HuH-7.5 (cell line): ENCODE measurements at regions not wholly inside any gene's neighbourhood (a gene's known extent, or its start where the extent isn't known, plus 50 kb on each side); places are given as distances from the start of the nearest gene placed in this dataset.
A peak's percentile ranks its signal among the peaks of the same experiment; 100 is the strongest.
"Not testable (repeated sequence)": the region's sequence is repeated elsewhere in the genome, so short reads cannot be mapped to it uniquely, and the experiment has no call there.

ENCODE experiments used
- DNase-seq: peaks from one replicate; pipeline ENCODE4 v3.0.0; 2011; ENCODE audit warnings: low spot score

DNA sequence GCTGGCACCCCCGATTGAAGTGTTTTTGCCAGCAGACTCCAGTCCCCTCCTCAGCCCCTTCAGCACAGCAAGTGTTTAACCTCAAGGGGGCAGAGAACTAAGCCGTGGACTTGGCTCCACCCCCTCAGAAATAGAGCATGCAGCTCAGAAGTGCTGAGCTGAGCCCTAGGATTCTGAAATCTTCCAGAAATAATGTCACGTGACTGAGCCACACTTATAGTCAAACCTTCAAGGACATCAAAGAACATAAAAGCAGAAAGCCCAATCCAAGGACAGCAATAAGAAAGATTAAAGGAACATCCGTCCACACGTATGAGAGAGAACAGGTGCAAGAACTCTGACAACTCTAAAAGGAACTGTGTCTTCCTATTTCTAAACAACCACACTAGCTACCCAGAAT, 317.7 kb upstream of the LRFN5 start:
- no peak for DNase-seq

DNA sequence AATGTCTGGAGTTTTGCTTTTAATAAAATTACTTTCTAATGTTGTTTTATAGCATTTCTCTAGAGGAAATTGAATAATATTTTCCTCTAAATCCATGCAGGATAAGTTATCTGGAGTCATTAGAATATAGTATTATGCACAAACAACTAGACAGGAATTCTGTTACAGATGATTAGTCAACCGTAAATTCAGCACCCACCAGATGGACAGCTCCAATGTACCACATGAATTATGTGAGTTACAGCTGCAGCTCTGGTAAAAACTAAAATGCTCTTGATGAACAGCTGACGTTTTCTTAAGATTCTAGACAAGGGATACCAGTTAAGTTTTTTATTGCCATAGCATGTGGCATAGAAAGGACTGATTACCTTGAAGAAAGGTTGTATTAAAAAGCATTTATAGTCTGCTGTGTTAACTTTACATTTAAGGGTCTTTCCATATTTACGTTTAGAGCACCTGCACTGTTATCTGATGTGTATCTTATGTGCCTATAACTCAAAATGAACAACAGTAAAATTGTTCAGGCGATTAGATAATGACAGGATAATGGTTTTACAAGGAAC, 321.4 kb upstream of the LRFN5 start:
- peak; percentile 2 for DNase-seq

DNA sequence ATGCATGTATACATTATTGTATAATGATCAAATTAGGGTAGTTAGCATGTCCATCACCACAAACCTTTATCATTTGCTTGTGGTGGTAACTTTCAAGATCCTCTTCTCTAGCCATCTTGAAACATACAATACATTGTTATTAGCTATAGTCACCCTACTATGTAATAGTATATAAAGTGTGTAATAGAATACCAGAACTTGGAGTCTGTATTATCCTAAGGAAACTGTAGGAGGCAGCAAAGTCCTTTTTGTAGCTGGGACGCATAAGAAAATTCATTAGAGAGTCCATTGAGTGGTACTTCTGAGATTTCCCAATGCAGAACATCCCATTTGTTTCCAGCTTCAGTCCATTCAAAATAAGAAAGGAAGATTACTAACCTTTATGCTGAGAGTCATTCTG, 325.9 kb upstream of the LRFN5 start:
- DNase-seq = no peak

DNA sequence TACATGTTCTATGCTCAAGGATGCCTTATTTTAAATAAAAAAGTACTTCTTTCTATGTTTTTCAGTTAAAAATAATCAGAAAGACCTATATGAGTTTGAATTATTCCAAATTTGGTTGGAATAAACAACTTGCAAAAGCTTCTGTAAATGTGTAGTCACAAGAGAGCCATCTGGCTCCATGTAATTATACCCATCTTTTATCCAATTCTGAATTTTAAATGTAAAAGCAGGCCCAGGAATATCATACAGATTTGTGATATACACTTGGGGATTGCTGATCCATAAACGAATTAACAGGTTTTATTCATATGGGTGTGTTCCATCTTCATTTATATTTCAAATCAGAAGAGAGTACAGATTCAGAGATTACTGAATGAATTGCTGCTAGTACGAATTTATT, 329.2 kb upstream of the LRFN5 start:
- DNase-seq = no peak

- no peak for DNase-seq
These were observed 349.2 kb upstream of the LRFN5 start for GRCh38 chr14:41257476-41257875.

DNA sequence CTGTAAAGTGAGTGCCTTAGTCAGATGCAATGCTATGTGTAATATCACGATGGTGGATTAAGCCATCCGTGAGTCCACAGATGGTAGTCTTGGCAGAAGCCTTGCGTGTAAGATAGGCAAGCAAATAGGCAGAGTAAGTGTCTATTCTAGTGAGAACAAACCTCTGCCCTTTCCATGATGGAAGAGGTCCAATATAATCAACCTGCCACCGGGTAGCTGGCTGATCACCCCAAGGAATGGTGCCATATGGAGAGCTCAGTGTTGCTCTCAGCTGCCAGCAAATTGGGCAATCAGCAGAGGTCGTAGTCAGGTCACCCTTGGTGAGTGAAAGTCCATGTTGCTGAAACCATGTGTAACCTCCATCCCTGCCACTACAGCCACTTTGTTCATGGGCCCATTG, 371.2 kb upstream of the LRFN5 start:
- no peak for DNase-seq

- DNase-seq = peak; percentile 2
These were observed 376.0 kb upstream of the LRFN5 start for GRCh38 chr14:41230683-41231082.

- DNase-seq = no peak
These were observed 376.9 kb upstream of the LRFN5 start for GRCh38 chr14:41229824-41230223.

- no peak for DNase-seq
These were observed 381.2 kb upstream of the LRFN5 start for GRCh38 chr14:41225433-41225832.

- no peak for DNase-seq
These were observed 384.1 kb upstream of the LRFN5 start for GRCh38 chr14:41222581-41222980.

DNA sequence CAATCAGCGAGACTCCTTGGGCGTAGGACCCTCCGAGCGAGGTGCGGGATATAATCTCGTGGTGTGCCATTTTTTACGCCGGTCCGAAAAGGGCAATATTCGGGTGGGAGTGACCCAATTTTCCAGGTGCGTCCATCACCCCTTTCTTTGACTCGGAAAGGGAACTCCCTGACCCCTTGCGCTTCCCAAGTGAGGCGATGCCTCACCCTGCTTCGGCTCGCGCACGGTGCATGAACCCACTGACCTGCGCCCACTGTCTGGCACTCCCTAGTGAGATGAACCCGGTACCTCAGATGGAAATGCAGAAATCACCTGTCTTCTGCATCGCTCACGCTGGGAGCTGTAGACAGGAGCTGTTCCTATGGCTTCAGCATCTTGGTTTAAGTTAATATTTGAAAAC, 391.7 kb upstream of the LRFN5 start:
- not testable (repeated sequence) for DNase-seq

DNA sequence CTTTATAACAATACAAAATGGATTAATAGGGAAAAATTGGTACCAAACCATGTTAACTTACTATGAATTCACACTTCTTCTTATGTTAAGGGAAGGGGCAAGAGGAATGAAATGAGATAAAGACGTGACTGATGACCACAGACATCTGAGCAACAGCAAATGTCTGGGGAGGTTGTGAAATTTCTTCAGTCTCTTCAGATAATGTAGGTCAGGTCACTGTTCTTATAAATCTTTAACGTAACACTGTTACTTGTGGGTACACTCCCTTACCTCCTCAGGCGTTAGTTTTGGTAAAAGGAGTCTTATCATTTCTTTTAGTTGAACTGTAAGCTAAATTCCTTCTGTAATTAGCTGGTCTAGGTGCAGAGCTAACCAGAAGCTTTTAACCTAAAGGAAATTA, 405.0 kb upstream of the LRFN5 start:
- DNase-seq = no peak

DNA sequence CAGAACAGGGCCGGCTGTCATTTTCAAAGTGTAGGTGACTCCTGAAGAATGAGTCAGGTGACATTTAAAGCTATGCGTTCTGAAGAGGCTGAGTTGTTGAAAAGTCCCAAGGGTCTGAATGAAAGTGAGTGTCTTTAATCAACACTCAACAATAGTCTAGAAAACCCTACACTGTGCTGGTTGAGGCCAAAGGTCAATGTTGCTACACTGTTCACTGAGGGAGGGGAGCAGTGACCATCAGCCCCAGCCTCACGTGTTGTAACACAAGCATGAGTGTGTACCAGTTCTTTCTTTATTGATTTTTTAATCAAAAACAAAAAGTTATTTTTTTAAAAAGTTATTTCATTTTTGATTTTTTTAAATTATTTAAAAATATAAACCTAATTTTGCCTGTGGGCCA, 418.8 kb upstream of the LRFN5 start:
- no peak for DNase-seq

DNA sequence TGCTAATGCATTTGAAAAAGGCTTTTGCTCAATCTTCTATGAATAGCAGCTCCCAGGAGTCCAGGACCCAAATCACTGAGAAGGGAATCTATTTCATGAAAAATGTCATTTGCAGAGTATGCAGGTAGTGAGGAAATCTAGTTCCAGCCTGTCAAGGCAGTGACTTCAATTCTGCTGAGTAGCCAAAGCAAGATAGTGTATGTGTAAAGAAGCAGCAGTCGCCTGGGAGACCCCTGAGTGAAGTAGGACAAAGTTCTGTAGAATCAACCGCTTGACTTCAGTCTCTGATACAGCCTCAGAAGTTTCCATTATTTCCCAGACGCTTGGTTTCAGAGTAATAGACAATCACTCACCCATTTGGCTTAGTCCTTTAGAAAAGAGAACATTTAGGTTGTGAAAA, 435.6 kb upstream of the LRFN5 start:
- no peak for DNase-seq

DNA sequence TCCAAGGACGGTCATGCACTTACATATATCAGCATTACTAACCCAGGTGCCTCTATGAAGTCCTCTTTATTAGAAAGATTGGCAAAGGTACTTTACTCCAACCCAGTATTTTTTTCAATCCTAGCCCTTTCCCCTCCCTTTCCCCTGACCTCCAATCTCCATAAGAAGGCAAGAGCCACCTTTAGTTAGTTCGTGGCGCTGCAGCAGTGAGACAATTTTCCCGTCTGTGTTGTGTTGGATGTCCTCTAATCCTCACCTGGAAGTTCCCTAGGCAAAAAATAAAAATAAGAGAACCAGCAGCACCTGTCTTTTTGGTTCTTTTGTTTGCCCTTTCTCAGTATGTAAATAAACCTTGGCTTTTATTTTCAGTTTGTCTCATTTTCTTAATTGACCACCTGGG, 439.6 kb upstream of the LRFN5 start:
- no peak for DNase-seq

- DNase-seq = no peak
These were observed 452.4 kb upstream of the LRFN5 start for GRCh38 chr14:41154143-41154807.

- peak; percentile 3 for DNase-seq
These were observed 460.3 kb upstream of the LRFN5 start for GRCh38 chr14:41146391-41146790.

DNA sequence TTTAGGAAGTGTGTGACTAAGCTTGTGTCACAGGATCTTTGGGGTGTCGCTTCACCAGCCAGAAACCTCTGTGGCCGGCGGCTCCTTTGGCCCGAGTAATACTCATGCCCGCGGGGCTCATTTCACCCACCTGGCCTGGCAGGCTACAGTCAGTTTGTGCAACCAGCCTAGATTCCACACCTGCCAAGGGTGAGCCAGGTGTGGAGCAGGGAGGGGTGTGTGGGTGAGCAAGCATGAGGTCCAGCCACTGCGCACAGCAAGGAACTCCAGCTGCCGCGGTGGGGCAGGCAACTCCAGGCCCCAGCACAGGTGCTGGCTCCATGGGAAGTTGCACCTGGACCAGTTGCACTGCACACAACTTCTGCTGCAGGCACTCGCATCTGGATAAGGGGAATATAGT, 462.3 kb upstream of the LRFN5 start:
- DNase-seq = no peak

- DNase-seq = no peak
These were observed 468.9 kb upstream of the LRFN5 start for GRCh38 chr14:41137741-41138140.

DNA sequence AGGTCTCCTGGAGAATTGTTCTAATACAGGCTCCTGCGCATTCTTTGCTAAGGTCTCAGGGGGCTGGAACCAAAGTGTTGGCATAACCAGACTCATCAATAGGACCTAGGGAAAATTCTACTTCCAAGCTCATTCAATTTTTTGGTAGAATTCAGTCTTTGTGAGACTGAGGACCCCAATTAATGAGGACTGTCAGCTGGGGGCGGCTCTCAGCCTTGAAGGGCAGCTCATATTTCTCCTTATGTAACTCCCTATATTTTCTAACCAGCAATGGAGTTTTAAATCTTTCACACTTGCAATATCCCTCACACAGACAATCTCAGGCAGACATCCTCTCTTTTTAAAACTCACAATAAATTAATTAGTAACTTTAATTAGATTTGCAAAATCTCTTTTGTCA, 476.4 kb upstream of the LRFN5 start:
- DNase-seq = no peak

DNA sequence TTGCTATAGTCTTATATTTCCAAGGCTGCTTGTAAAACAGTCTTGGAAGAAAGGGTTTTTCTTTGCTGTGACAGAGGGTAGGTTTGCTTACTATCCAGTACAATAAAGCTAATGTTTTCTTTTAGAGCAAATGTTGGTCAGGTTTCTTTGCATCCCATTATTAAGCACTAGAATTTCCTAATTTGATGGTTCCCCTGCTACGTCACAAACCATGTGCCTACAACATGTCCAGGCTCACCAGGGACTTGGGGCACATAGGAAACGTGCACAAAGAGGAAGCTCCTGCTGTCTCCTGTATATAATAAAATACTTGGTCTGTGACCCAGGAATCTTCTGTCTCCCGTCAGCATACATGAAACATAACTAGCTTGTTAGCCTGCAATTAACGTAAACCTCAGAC, 486.3 kb upstream of the LRFN5 start:
- DNase-seq = no peak

GRCh38 chr14:41096131-41096530, 510.5 kb upstream of the LRFN5 start:
- DNase-seq = no peak

- no peak for DNase-seq
These were observed 519.6 kb upstream of the LRFN5 start for GRCh38 chr14:41087056-41087455.

DNA sequence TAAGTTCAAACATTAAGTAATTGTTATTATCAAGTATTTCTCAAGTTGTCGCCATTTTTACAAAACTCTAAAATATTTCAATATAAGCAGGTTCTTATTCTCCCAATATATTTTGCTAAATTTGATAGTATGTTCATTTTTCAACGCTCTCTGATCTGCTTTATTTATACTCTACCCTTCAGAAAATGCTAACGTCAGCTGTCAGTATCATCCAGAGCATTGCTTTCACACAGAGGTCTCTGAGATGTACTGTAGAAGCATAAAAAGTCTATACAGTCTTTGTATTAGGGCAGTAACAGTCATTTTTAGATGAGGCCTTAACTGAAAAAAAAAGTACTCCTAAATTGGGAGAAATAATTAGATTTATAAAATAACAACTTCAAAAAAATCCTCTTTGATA, 533.1 kb upstream of the LRFN5 start:
- no peak for DNase-seq
